ENCODE measurements at regions not wholly inside any gene's neighbourhood (a gene's known extent, or its start where the extent isn't known, plus 50 kb on each side); places are given as distances from the start of the nearest gene placed in this dataset.

- TF ChIP-seq, protein P1, sequence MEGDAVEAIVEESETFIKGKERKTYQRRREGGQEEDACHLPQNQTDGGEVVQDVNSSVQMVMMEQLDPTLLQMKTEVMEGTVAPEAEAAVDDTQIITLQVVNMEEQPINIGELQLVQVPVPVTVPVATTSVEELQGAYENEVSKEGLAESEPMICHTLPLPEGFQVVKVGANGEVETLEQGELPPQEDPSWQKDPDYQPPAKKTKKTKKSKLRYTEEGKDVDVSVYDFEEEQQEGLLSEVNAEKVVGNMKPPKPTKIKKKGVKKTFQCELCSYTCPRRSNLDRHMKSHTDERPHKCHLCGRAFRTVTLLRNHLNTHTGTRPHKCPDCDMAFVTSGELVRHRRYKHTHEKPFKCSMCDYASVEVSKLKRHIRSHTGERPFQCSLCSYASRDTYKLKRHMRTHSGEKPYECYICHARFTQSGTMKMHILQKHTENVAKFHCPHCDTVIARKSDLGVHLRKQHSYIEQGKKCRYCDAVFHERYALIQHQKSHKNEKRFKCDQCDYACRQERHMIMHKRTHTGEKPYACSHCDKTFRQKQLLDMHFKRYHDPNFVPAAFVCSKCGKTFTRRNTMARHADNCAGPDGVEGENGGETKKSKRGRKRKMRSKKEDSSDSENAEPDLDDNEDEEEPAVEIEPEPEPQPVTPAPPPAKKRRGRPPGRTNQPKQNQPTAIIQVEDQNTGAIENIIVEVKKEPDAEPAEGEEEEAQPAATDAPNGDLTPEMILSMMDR (IDR thresholded peaks at IDR 0.05; ENCODE audit: low read depth, low read length, poor library complexity, severe bottlenecking) = no peak
- TF ChIP-seq EZH2phosphoT487 (IDR thresholded peaks at IDR 0.05; ENCODE audit: borderline replicate concordance, low read length) = no peak
Observed at GRCh38 chr6:164037171-164037870, 622.8 kb downstream of the QKI start.
